NB4 (cell line): ENCODE measurements at regions not wholly inside any gene's neighbourhood (a gene's known extent, or its start where the extent isn't known, plus 50 kb on each side); places are given as distances from the start of the nearest gene placed in this dataset.

Experiments used
- POLR2A ChIP-seq: IDR thresholded peaks from 2 replicates; pipeline ENCODE4 v1.6.1; 2011; ENCODE audit warnings: mild to moderate bottlenecking; ENCODE audit not compliant: insufficient read length; ENCODE audit errors: extremely low read depth
- TF ChIP-seq, protein P1 (sequence below): IDR thresholded peaks from one replicate; pipeline ENCODE4 v1.5.1; 2012; ENCODE audit warnings: low read depth, low read length
- TF ChIP-seq, protein P2 (sequence below): IDR thresholded peaks from 2 replicates; pipeline ENCODE4 v1.6.1; 2011; ENCODE audit warnings: low read depth, low read length

DNA sequence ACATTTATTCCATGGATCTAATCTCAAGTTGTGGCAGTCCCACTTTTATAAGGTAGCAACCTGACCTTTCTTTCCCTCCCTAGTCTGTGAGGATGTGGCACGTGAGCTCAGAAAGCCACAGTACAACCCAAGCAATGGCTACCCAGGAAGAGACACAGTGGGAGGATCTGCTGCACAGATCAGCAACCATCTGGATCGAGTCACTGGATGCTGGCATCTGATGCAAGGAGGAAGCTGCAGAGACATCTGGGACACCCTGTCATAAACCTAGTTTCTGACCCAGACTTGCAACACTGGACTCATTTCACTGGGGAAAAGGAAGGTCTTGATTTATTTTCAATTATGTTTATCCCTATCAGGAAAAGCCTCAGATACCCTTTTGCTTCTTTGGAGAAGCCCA, 327.1 kb downstream of the PAPSS1 start:
- no peak for TF ChIP-seq POLR2A
- TF ChIP-seq, protein P1, sequence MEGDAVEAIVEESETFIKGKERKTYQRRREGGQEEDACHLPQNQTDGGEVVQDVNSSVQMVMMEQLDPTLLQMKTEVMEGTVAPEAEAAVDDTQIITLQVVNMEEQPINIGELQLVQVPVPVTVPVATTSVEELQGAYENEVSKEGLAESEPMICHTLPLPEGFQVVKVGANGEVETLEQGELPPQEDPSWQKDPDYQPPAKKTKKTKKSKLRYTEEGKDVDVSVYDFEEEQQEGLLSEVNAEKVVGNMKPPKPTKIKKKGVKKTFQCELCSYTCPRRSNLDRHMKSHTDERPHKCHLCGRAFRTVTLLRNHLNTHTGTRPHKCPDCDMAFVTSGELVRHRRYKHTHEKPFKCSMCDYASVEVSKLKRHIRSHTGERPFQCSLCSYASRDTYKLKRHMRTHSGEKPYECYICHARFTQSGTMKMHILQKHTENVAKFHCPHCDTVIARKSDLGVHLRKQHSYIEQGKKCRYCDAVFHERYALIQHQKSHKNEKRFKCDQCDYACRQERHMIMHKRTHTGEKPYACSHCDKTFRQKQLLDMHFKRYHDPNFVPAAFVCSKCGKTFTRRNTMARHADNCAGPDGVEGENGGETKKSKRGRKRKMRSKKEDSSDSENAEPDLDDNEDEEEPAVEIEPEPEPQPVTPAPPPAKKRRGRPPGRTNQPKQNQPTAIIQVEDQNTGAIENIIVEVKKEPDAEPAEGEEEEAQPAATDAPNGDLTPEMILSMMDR, result no peak
- TF ChIP-seq, protein P2, sequence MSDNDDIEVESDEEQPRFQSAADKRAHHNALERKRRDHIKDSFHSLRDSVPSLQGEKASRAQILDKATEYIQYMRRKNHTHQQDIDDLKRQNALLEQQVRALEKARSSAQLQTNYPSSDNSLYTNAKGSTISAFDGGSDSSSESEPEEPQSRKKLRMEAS, result no peak
